ENCODE measurements at regions not wholly inside any gene's neighbourhood (a gene's known extent, or its start where the extent isn't known, plus 50 kb on each side); places are given as distances from the start of the nearest gene placed in this dataset.
"Not testable (repeated sequence)": the region's sequence is repeated elsewhere in the genome, so short reads cannot be mapped to it uniquely, and the experiment has no call there.

- Histone ChIP-seq H3K9ac (ENCODE audit: low read length) (no peak overlapping the region), H3K9me3 (ENCODE audit: control insufficient read depth, low read length) (no peaks in the 10 kb centered on the region), H3K4me3 (ENCODE audit: low read length) (no peak overlapping the region), H3K27me3 (replicated peaks; ENCODE audit: control insufficient read depth, insufficient read depth, low read length) (no peaks in the 10 kb centered on the region), H3K36me3 (ENCODE audit: control insufficient read depth, insufficient read depth, low read length, severe bottlenecking) (no peaks in the 10 kb centered on the region), H3K4me1 (ENCODE audit: control insufficient read depth, insufficient read depth, low read length) (no peaks in the 10 kb centered on the region)
- peak; percentile 47 for DNase-seq (ENCODE audit: low read depth)
Measured at GRCh38 chr12:29889737-29890136, 106.0 kb upstream of the TMTC1 start.

GRCh38 chr12:29888777-29889176, 105.0 kb upstream of the TMTC1 start:
- no peak overlapping the region for H3K9ac ChIP-seq (ENCODE audit: low read length)
- H3K9me3 ChIP-seq (ENCODE audit: control insufficient read depth, low read length), result peaks cover 2% of the 10 kb centered on the region
- no peak overlapping the region for H3K4me3 ChIP-seq (ENCODE audit: low read length)
- peaks cover 5% of the 10 kb centered on the region for H3K27me3 ChIP-seq (replicated peaks; ENCODE audit: control insufficient read depth, insufficient read depth, low read length)
- H3K4me1 ChIP-seq (ENCODE audit: control insufficient read depth, insufficient read depth, low read length), result no peaks in the 10 kb centered on the region
- no peaks in the 10 kb centered on the region for H3K36me3 ChIP-seq (ENCODE audit: control insufficient read depth, insufficient read depth, low read length, severe bottlenecking)
- no peak for DNase-seq (ENCODE audit: low read depth)

GRCh38 chr12:29884957-29885356, 101.2 kb upstream of the TMTC1 start:
- H3K9ac ChIP-seq (ENCODE audit: low read length); H3K27me3 ChIP-seq (replicated peaks; ENCODE audit: control insufficient read depth, insufficient read depth, low read length); H3K4me3 ChIP-seq (ENCODE audit: low read length); H3K9me3 ChIP-seq (ENCODE audit: control insufficient read depth, low read length); H3K4me1 ChIP-seq (ENCODE audit: control insufficient read depth, insufficient read depth, low read length); H3K36me3 ChIP-seq (ENCODE audit: control insufficient read depth, insufficient read depth, low read length, severe bottlenecking); DNase-seq (ENCODE audit: low read depth): not testable (repeated sequence)

- Histone ChIP-seq H3K27me3 (replicated peaks; ENCODE audit: control insufficient read depth, insufficient read depth, low read length) (peaks cover 5% of the 10 kb centered on the region), H3K36me3 (ENCODE audit: control insufficient read depth, insufficient read depth, low read length, severe bottlenecking) (no peaks in the 10 kb centered on the region), H3K4me1 (ENCODE audit: control insufficient read depth, insufficient read depth, low read length) (no peaks in the 10 kb centered on the region), H3K4me3 (ENCODE audit: low read length) (no peak overlapping the region), H3K9me3 (ENCODE audit: control insufficient read depth, low read length) (peaks cover 2% of the 10 kb centered on the region), H3K9ac (ENCODE audit: low read length) (no peak overlapping the region)
- DNase-seq (ENCODE audit: low read depth), result no peak
Measured at GRCh38 chr12:29883941-29884554, 100.3 kb upstream of the TMTC1 start.

- Histone ChIP-seq H3K9ac (ENCODE audit: low read length) (no peak overlapping the region), H3K27me3 (replicated peaks; ENCODE audit: control insufficient read depth, insufficient read depth, low read length) (peaks cover 5% of the 10 kb centered on the region), H3K4me1 (ENCODE audit: control insufficient read depth, insufficient read depth, low read length) (no peaks in the 10 kb centered on the region), H3K36me3 (ENCODE audit: control insufficient read depth, insufficient read depth, low read length, severe bottlenecking) (no peaks in the 10 kb centered on the region), H3K9me3 (ENCODE audit: control insufficient read depth, low read length) (peaks cover 2% of the 10 kb centered on the region), H3K4me3 (ENCODE audit: low read length) (no peak overlapping the region)
- DNase-seq (ENCODE audit: low read depth), result no peak
Measured at GRCh38 chr12:29883525-29883924, 99.8 kb upstream of the TMTC1 start.

GRCh38 chr12:29882846-29883245, 99.1 kb upstream of the TMTC1 start:
- H3K4me1 ChIP-seq (ENCODE audit: control insufficient read depth, insufficient read depth, low read length), result no peaks in the 10 kb centered on the region

GRCh38 chr12:29880987-29881386, 97.2 kb upstream of the TMTC1 start:
- no peak overlapping the region for H3K9ac ChIP-seq (ENCODE audit: low read length)
- H3K9me3 ChIP-seq (ENCODE audit: control insufficient read depth, low read length), result peaks cover 15% of the 10 kb centered on the region
- DNase-seq (ENCODE audit: low read depth), result no peak
- no peaks in the 10 kb centered on the region for H3K36me3 ChIP-seq (ENCODE audit: control insufficient read depth, insufficient read depth, low read length, severe bottlenecking)
- no peak overlapping the region for H3K4me3 ChIP-seq (ENCODE audit: low read length)
- peaks cover 5% of the 10 kb centered on the region for H3K27me3 ChIP-seq (replicated peaks; ENCODE audit: control insufficient read depth, insufficient read depth, low read length)
- H3K4me1 ChIP-seq (ENCODE audit: control insufficient read depth, insufficient read depth, low read length), result no peaks in the 10 kb centered on the region

More at GRCh38 chr12:29882846-29883245, 99.1 kb upstream of the TMTC1 start:
- peaks cover 5% of the 10 kb centered on the region for H3K27me3 ChIP-seq (replicated peaks; ENCODE audit: control insufficient read depth, insufficient read depth, low read length)
- peaks cover 2% of the 10 kb centered on the region for H3K9me3 ChIP-seq (ENCODE audit: control insufficient read depth, low read length)
- no peak for DNase-seq (ENCODE audit: low read depth)
- no peak overlapping the region for H3K4me3 ChIP-seq (ENCODE audit: low read length)
- H3K9ac ChIP-seq (ENCODE audit: low read length), result no peak overlapping the region
- H3K36me3 ChIP-seq (ENCODE audit: control insufficient read depth, insufficient read depth, low read length, severe bottlenecking), result no peaks in the 10 kb centered on the region

- H3K4me3 ChIP-seq (ENCODE audit: low read length), result no peak overlapping the region
- DNase-seq (ENCODE audit: low read depth), result no peak
- no peaks in the 10 kb centered on the region for H3K4me1 ChIP-seq (ENCODE audit: control insufficient read depth, insufficient read depth, low read length)
- no peaks in the 10 kb centered on the region for H3K36me3 ChIP-seq (ENCODE audit: control insufficient read depth, insufficient read depth, low read length, severe bottlenecking)
- no peak overlapping the region for H3K9ac ChIP-seq (ENCODE audit: low read length)
- peaks cover 15% of the 10 kb centered on the region for H3K9me3 ChIP-seq (ENCODE audit: control insufficient read depth, low read length)
- H3K27me3 ChIP-seq (replicated peaks; ENCODE audit: control insufficient read depth, insufficient read depth, low read length), result peaks cover 5% of the 10 kb centered on the region
Measured at GRCh38 chr12:29879606-29880308, 96.0 kb upstream of the TMTC1 start.

- H3K9ac ChIP-seq (ENCODE audit: low read length), result no peak overlapping the region
- H3K9me3 ChIP-seq (ENCODE audit: control insufficient read depth, low read length), result no peaks in the 10 kb centered on the region
- H3K27me3 ChIP-seq (replicated peaks; ENCODE audit: control insufficient read depth, insufficient read depth, low read length), result no peaks in the 10 kb centered on the region
- H3K4me3 ChIP-seq (ENCODE audit: low read length), result no peak overlapping the region
- H3K4me1 ChIP-seq (ENCODE audit: control insufficient read depth, insufficient read depth, low read length), result no peaks in the 10 kb centered on the region
- no peak for DNase-seq (ENCODE audit: low read depth)
- H3K36me3 ChIP-seq (ENCODE audit: control insufficient read depth, insufficient read depth, low read length, severe bottlenecking), result no peaks in the 10 kb centered on the region
Measured at GRCh38 chr12:29869946-29870345, 86.2 kb upstream of the TMTC1 start.

- DNase-seq (ENCODE audit: low read depth), result no peak
- no peaks in the 10 kb centered on the region for H3K27me3 ChIP-seq (replicated peaks; ENCODE audit: control insufficient read depth, insufficient read depth, low read length)
- no peak overlapping the region for H3K9ac ChIP-seq (ENCODE audit: low read length)
- H3K9me3 ChIP-seq (ENCODE audit: control insufficient read depth, low read length), result no peaks in the 10 kb centered on the region
- H3K36me3 ChIP-seq (ENCODE audit: control insufficient read depth, insufficient read depth, low read length, severe bottlenecking), result no peaks in the 10 kb centered on the region
- H3K4me3 ChIP-seq (ENCODE audit: low read length), result no peak overlapping the region
- no peaks in the 10 kb centered on the region for H3K4me1 ChIP-seq (ENCODE audit: control insufficient read depth, insufficient read depth, low read length)
Measured at GRCh38 chr12:29867823-29868222, 84.1 kb upstream of the TMTC1 start.

- Histone ChIP-seq H3K9ac (ENCODE audit: low read length) (no peak overlapping the region), H3K36me3 (ENCODE audit: control insufficient read depth, insufficient read depth, low read length, severe bottlenecking) (no peaks in the 10 kb centered on the region), H3K4me3 (ENCODE audit: low read length) (no peak overlapping the region), H3K9me3 (ENCODE audit: control insufficient read depth, low read length) (no peaks in the 10 kb centered on the region), H3K27me3 (replicated peaks; ENCODE audit: control insufficient read depth, insufficient read depth, low read length) (no peaks in the 10 kb centered on the region), H3K4me1 (ENCODE audit: control insufficient read depth, insufficient read depth, low read length) (no peaks in the 10 kb centered on the region)
- no peak for DNase-seq (ENCODE audit: low read depth)
Measured at GRCh38 chr12:29863665-29864064, 79.9 kb upstream of the TMTC1 start.
